H1 (cell line): ENCODE measurements at regions not wholly inside any gene's neighbourhood (a gene's known extent, or its start where the extent isn't known, plus 50 kb on each side); places are given as distances from the start of the nearest gene placed in this dataset.

ENCODE experiments used
- BACH1 ChIP-seq: IDR thresholded peaks from 2 replicates; pipeline ENCODE4 v1.6.1; 2012; ENCODE audit warnings: low read length, improper control_type of control experiment
- POLR2A ChIP-seq, 2 experiments: IDR thresholded peaks; 1 replicate in 1 of 2; 2 replicates in 1 of 2; pipeline ENCODE4 v1.6.1; 2011; ENCODE audit warnings: low read depth in 2 of 2, low read length in 2 of 2, mild to moderate bottlenecking in 2 of 2; ENCODE audit errors: control extremely low read depth in 1 of 2
- POLR2AphosphoS5 ChIP-seq: IDR thresholded peaks from 2 replicates; pipeline ENCODE4 v1.6.1; 2011; ENCODE audit warnings: low read depth, low read length
- RAD21 ChIP-seq, 2 experiments: IDR thresholded peaks in 1 of 2; conservative IDR thresholded peaks in 1 of 2; 2 replicates each; pipeline ENCODE4 v1.6.1; 2011; ENCODE audit warnings: low read depth in 2 of 2, low read length in 2 of 2, improper control_type of control experiment in 1 of 2, inconsistent platforms in 1 of 2, mild to moderate bottlenecking in 1 of 2, moderate library complexity in 1 of 2
- ZNF274 ChIP-seq: IDR thresholded peaks from 2 replicates; pipeline ENCODE4 v1.7.0; 2012; ENCODE audit warnings: low read length, borderline replicate concordance; ENCODE audit errors: extremely low read depth
- TF ChIP-seq, protein P1 (sequence below), 3 experiments: IDR thresholded peaks; 1 replicate in 2 of 3; 2 replicates in 1 of 3; pipeline versions ENCODE4 v1.5.1 to v1.6.1; 2011; ENCODE audit warnings: low read length in 3 of 3, mild to moderate bottlenecking in 3 of 3, inconsistent platforms in 2 of 3, low read depth in 1 of 3, moderate library complexity in 1 of 3; ENCODE audit not compliant: insufficient read depth in 1 of 3; ENCODE audit errors: control extremely low read depth in 1 of 3
- TF ChIP-seq, protein P2 (sequence below): IDR thresholded peaks from 2 replicates; pipeline ENCODE4 v1.6.1; 2011; ENCODE audit warnings: low read depth, mild to moderate bottlenecking, low read length; ENCODE audit not compliant: insufficient read depth

DNA sequence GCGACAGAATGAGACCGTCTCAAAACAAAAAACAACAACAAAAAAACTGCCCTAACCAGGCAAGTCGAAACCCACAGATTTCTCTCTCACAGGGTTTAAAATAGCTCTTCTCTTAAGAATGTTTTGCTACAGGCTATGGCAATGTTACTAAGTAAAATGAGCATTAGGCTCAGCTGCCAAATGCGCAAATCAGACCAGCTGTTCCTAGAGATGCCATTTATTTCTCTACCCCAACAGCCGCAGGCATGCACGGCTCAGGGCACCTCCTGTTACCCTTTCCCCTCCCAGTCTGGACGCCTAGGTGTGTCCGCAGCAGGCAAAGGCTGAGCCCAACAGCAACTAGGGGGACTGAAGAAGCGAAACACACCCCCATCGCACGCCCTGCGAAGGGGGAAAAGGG lies 168.3 kb upstream of the MBL2 start:
- TF ChIP-seq BACH1 (no peak), RAD21 (IDR thresholded peaks at IDR 0.05 in 1 of 2, conservative IDR thresholded peaks at IDR 0.05 in 1 of 2; ENCODE audit: low read depth in 2 of 2, low read length in 2 of 2) (no peak), ZNF274 (no peak), POLR2A (IDR thresholded peaks at IDR 0.05; ENCODE audit: control extremely low read depth in 1 of 2, low read depth in 2 of 2, low read length in 2 of 2) (no peak), POLR2AphosphoS5 (no peak)
- TF ChIP-seq, protein P1, sequence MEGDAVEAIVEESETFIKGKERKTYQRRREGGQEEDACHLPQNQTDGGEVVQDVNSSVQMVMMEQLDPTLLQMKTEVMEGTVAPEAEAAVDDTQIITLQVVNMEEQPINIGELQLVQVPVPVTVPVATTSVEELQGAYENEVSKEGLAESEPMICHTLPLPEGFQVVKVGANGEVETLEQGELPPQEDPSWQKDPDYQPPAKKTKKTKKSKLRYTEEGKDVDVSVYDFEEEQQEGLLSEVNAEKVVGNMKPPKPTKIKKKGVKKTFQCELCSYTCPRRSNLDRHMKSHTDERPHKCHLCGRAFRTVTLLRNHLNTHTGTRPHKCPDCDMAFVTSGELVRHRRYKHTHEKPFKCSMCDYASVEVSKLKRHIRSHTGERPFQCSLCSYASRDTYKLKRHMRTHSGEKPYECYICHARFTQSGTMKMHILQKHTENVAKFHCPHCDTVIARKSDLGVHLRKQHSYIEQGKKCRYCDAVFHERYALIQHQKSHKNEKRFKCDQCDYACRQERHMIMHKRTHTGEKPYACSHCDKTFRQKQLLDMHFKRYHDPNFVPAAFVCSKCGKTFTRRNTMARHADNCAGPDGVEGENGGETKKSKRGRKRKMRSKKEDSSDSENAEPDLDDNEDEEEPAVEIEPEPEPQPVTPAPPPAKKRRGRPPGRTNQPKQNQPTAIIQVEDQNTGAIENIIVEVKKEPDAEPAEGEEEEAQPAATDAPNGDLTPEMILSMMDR (IDR thresholded peaks at IDR 0.05; ENCODE audit: control extremely low read depth in 1 of 3, insufficient read depth in 1 of 3, low read depth in 1 of 3, low read length in 3 of 3) = no peak
- TF ChIP-seq, protein P2, sequence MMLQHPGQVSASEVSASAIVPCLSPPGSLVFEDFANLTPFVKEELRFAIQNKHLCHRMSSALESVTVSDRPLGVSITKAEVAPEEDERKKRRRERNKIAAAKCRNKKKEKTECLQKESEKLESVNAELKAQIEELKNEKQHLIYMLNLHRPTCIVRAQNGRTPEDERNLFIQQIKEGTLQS = no peak
